IMR-90 (cell line): ENCODE measurements at regions not wholly inside any gene's neighbourhood (a gene's known extent, or its start where the extent isn't known, plus 50 kb on each side); places are given as distances from the start of the nearest gene placed in this dataset.

ENCODE experiments used
- ATAC-seq: fragments of 200-7000 bp; cut with Tn5 transposase; 2 replicates; pipeline ENCODE4 v1.9.1; 2020; ENCODE audit warnings: low read depth, mild to moderate bottlenecking, moderate library complexity
- BruUV-seq: library from RNA; stranded (reverse); fragments of 400-500 nt; replicated peaks from 2 replicates; lab custom pipeline; 2021; lab: Mats Ljungman, UMichigan
- CTCF ChIA-PET: fragments of 300-600 bp; formaldehyde crosslinking; extraction: SDS; loops from one replicate; lab custom pipeline; 2021; ENCODE audit warnings: antibody characterized with exemption; lab: Yijun Ruan, JAX
- POLR2A ChIA-PET: fragments of 300-600 bp; sonication (Branson Sonifier 250); formaldehyde crosslinking; loops from one replicate; lab custom pipeline; 2022; ENCODE audit warnings: antibody characterized with exemption; ENCODE audit not compliant: unreplicated experiment; lab: Charles Lee
- DNase-seq: peaks from one replicate; pipeline ENCODE4 v3.0.0; 2013
- H2AFZ ChIP-seq: replicated peaks from 2 replicates; pipeline ENCODE3; 2013; ENCODE audit warnings: low read length, mild to moderate bottlenecking; ENCODE audit not compliant: poor library complexity
- H2AK5ac ChIP-seq: 2 replicates; pipeline ENCODE4 v1.6.1; 2013; ENCODE audit warnings: low read depth, low read length, inconsistent platforms
- H2AK9ac ChIP-seq: replicated peaks from 2 replicates; pipeline ENCODE3; 2013; ENCODE audit warnings: mild to moderate bottlenecking, low read depth, low read length, moderate library complexity; ENCODE audit not compliant: poor library complexity
- H2BK120ac ChIP-seq: 2 replicates; pipeline ENCODE4 v1.6.1; 2013; ENCODE audit warnings: low read depth, low read length, inconsistent platforms
- H2BK15ac ChIP-seq: 3 replicates; pipeline ENCODE4 v1.6.1; 2013; ENCODE audit warnings: low read depth, low read length, inconsistent platforms
- H2BK20ac ChIP-seq: 2 replicates; pipeline ENCODE4 v1.6.1; 2013; ENCODE audit warnings: low read depth, mild to moderate bottlenecking, inconsistent platforms, low read length, moderate library complexity
- H2BK5ac ChIP-seq: 2 replicates; pipeline ENCODE4 v1.6.1; 2013; ENCODE audit warnings: mild to moderate bottlenecking, low read depth, low read length, inconsistent platforms; ENCODE audit not compliant: poor library complexity, severe bottlenecking
- H3K14ac ChIP-seq: replicated peaks from 2 replicates; pipeline ENCODE4 v1.6.1; 2013; ENCODE audit warnings: low read depth, low read length, inconsistent platforms
- H3K18ac ChIP-seq: 2 replicates; pipeline ENCODE4 v1.6.1; 2013; ENCODE audit warnings: low read depth, low read length, control low read depth
- H3K23ac ChIP-seq: 2 replicates; pipeline ENCODE4 v1.6.1; 2013; ENCODE audit warnings: low read depth, low read length, inconsistent platforms
- H3K27ac ChIP-seq: 2 replicates; pipeline ENCODE4 v1.5.1; 2013; ENCODE audit warnings: mild to moderate bottlenecking, control low read depth, low read length; ENCODE audit not compliant: insufficient read depth
- H3K27me3 ChIP-seq: 2 replicates; pipeline ENCODE4 v1.6.1; 2013; ENCODE audit warnings: low read length; ENCODE audit not compliant: control insufficient read depth, insufficient read depth
- H3K36me3 ChIP-seq: 2 replicates; pipeline ENCODE4 v1.6.1; 2013; ENCODE audit warnings: low read length, mixed read lengths; ENCODE audit not compliant: control insufficient read depth, insufficient read depth
- H3K4ac ChIP-seq: 2 replicates; pipeline ENCODE4 v1.6.1; 2013; ENCODE audit warnings: low read depth, low read length, inconsistent platforms
- H3K4me1 ChIP-seq: 2 replicates; pipeline ENCODE4 v1.6.1; 2013; ENCODE audit warnings: low read length, mixed read lengths; ENCODE audit not compliant: control insufficient read depth, insufficient read depth
- H3K4me2 ChIP-seq: 2 replicates; pipeline ENCODE4 v1.6.1; 2013; ENCODE audit warnings: low read depth, mild to moderate bottlenecking, control low read depth, low read length, moderate library complexity
- H3K4me3 ChIP-seq: 2 replicates; pipeline ENCODE4 v1.5.1; 2013; ENCODE audit warnings: low read depth, mild to moderate bottlenecking, control low read depth, low read length, moderate library complexity; ENCODE audit not compliant: insufficient read depth
- H3K56ac ChIP-seq: 2 replicates; pipeline ENCODE4 v1.6.1; 2013; ENCODE audit warnings: low read length, inconsistent platforms; ENCODE audit not compliant: insufficient read depth; ENCODE audit errors: extremely low read depth
- H3K79me1 ChIP-seq, 2 experiments: 2 replicates each; pipeline ENCODE4 v1.6.1; 2013; ENCODE audit warnings: low read length in 2 of 2, inconsistent platforms in 1 of 2, low read depth in 1 of 2
- H3K9ac ChIP-seq: 2 replicates; pipeline ENCODE4 v1.6.1; 2013; ENCODE audit warnings: low read depth, low read length, control low read depth
- H3K9me1 ChIP-seq: 2 replicates; pipeline ENCODE4 v1.6.1; 2013; ENCODE audit warnings: low read length, inconsistent platforms; ENCODE audit not compliant: insufficient read depth
- H3K9me3 ChIP-seq: 2 replicates; pipeline ENCODE4 v1.6.1; 2013; ENCODE audit warnings: low read length; ENCODE audit not compliant: control insufficient read depth, insufficient read depth
- H4K20me1 ChIP-seq: 2 replicates; pipeline ENCODE4 v1.6.1; 2013; ENCODE audit warnings: low read length, inconsistent platforms; ENCODE audit not compliant: insufficient read depth
- H4K5ac ChIP-seq: 2 replicates; pipeline ENCODE4 v1.6.1; 2013; ENCODE audit warnings: mild to moderate bottlenecking, low read depth, low read length, control low read depth
- H4K8ac ChIP-seq, 2 experiments: 2 replicates each; pipeline ENCODE4 v1.6.1; 2013; ENCODE audit warnings: low read depth in 2 of 2, low read length in 2 of 2, control low read depth in 1 of 2, inconsistent platforms in 1 of 2
- H4K91ac ChIP-seq: 2 replicates; pipeline ENCODE4 v1.6.1; 2013; ENCODE audit warnings: low read depth, low read length, inconsistent platforms; ENCODE audit not compliant: insufficient read depth
- BHLHE40 ChIP-seq: fragments of 150-350 bp; IDR thresholded peaks from 2 replicates; pipeline ENCODE4 v1.6.1; 2016; ENCODE audit warnings: mild to moderate bottlenecking, low read depth, low read length
- CEBPB ChIP-seq: IDR thresholded peaks from 2 replicates; pipeline ENCODE4 v1.6.1; 2012; ENCODE audit warnings: low read depth, low read length, improper control_type of control experiment
- FOS ChIP-seq: fragments of 150-350 bp; IDR thresholded peaks from 2 replicates; pipeline ENCODE4 v1.6.1; 2016; ENCODE audit warnings: low read depth, low read length
- MAFK ChIP-seq: IDR thresholded peaks from 2 replicates; pipeline ENCODE4 v1.6.1; 2012; ENCODE audit warnings: low read depth, low read length, improper control_type of control experiment
- NFE2L2 ChIP-seq: fragments of 150-350 bp; IDR thresholded peaks from 2 replicates; pipeline ENCODE4 v1.6.1; 2016; ENCODE audit warnings: low read depth, mild to moderate bottlenecking, low read length
- RAD21 ChIP-seq: IDR thresholded peaks from 2 replicates; pipeline ENCODE4 v1.6.1; 2012; ENCODE audit warnings: low read length, improper control_type of control experiment
- RFX5 ChIP-seq: IDR thresholded peaks from 2 replicates; pipeline ENCODE4 v1.8.0; 2012; ENCODE audit warnings: low read depth, mild to moderate bottlenecking, low read length, moderate library complexity
- WGBS, 2 experiments: methylation state at CpG; one replicate each; pipeline versions ENCODE4 v1.1.5 to v1.1.7; 2013; ENCODE audit warnings: missing lambda C conversion rate in 2 of 2; ENCODE audit not compliant: insufficient read length in 1 of 2; ENCODE audit errors: extremely low coverage in 2 of 2; 5-methylcytosine and 5-hydroxymethylcytosine counted together
- dilution Hi-C: fragments of 300-500 bp; cut with HindIII; formaldehyde crosslinking; loops from one replicate; pipeline ENCODE4 v1.14.3; 2018; ENCODE audit warnings: low sequenced_read_pairs; ENCODE audit not compliant: unreplicated experiment
- in situ Hi-C: fragments of 300-500 bp; cut with MboI; formaldehyde crosslinking; loops from 3 replicates; pipeline ENCODE4 v1.14.3; 2019; ENCODE audit warnings: low sequenced_read_pairs, inconsistent platforms, mixed read lengths
- intact Hi-C: fragments of 100-400 bp; cut with micrococcal nuclease; formaldehyde crosslinking; loops from 2 replicates; pipeline ENCODE4 v1.10.0; 2022

DNA sequence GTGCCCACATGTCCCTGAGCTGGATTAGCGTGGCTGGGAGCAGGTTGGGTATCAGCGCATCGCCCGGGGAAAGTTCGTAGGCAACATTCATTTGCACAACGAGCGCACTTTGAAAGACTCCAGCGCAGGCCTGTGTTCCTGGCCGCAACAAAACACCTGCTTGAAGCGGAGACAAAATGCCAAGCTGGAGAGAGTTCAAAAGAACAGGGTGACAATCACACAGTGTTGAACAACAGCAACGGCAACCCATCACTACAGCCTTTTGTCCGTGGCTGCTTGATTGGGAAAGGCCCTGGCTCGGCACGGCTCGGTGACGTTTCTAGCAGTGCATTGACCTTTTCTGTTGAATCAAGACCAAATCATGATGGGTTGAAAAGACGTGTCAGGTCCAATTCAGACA, 336.3 kb downstream of the IRX1 start:
- Histone ChIP-seq H3K14ac (no peak overlapping the region), H2BK5ac (no peak overlapping the region), H4K5ac (no peak overlapping the region), H2BK120ac (no peak overlapping the region), H3K4me3 (no peak overlapping the region), H2AFZ (no peak overlapping the region), H2AK9ac (no peak overlapping the region), H3K9me3 (peaks cover 26% of the 10 kb centered on the region), H2AK5ac (no peak overlapping the region), H2BK15ac (no peak overlapping the region), H3K56ac (no peak overlapping the region), H4K20me1 (no peaks in the 10 kb centered on the region), H3K23ac (no peak overlapping the region), H3K9ac (no peak overlapping the region), H3K18ac (no peak overlapping the region), H3K4ac (no peak overlapping the region), H3K27ac (no peak overlapping the region), H3K79me1 (no peaks in the 10 kb centered on the region), H3K27me3 (no peaks in the 10 kb centered on the region), H3K4me1 (no peaks in the 10 kb centered on the region), H4K8ac (no peak overlapping the region), H4K91ac (no peak overlapping the region), H3K9me1 (no peaks in the 10 kb centered on the region), H2BK20ac (no peak overlapping the region), H3K4me2 (no peak overlapping the region), H3K36me3 (no peaks in the 10 kb centered on the region)
- intact Hi-C loops (no loop called here), in situ Hi-C loops (no loop called here), dilution Hi-C loops (no loop called here)
- WGBS, 2 experiments, result 81% methylated on average over 9 of the region's 17 CpGs; no CpG with 5 or more reads in 1 of the 2 experiments
- DNase-seq (no peak), ATAC-seq (no peak)
- ChIA-PET CTCF (no interaction called here), POLR2A (no interaction called here)
- TF ChIP-seq RFX5 (no peak), RAD21 (no peak), BHLHE40 (no peak), FOS (no peak), NFE2L2 (no peak), MAFK (no peak), CEBPB (no peak)
- BruUV-seq, result no TSS peak
